GM06990 (cell line): ENCODE measurements at regions not wholly inside any gene's neighbourhood (a gene's known extent, or its start where the extent isn't known, plus 50 kb on each side); places are given as distances from the start of the nearest gene placed in this dataset.

Experiments used
- DNase-seq: peaks from one replicate; pipeline ENCODE4 v3.0.0-alpha.2; 2011; ENCODE audit not compliant: insufficient read length; ENCODE audit errors: extremely low read depth
- H3K27me3 ChIP-seq: replicated peaks from 2 replicates; pipeline ENCODE4 v1.6.0; 2011; ENCODE audit warnings: low read length; ENCODE audit not compliant: control insufficient read depth, insufficient read depth
- H3K36me3 ChIP-seq: 2 replicates; pipeline ENCODE4 v1.5.1; 2011; ENCODE audit warnings: low read length; ENCODE audit not compliant: control insufficient read depth, insufficient read depth
- H3K4me3 ChIP-seq: replicated peaks from 2 replicates; pipeline ENCODE4 v1.5.1; 2011; ENCODE audit warnings: low read depth, mild to moderate bottlenecking, control low read depth, low read length
- TF ChIP-seq, protein P1 (sequence below): IDR thresholded peaks from 2 replicates; pipeline ENCODE4 v1.5.1; 2011; ENCODE audit warnings: low read length, control low read depth, mild to moderate bottlenecking, inconsistent platforms; ENCODE audit not compliant: insufficient read depth, poor library complexity, severe bottlenecking

DNA sequence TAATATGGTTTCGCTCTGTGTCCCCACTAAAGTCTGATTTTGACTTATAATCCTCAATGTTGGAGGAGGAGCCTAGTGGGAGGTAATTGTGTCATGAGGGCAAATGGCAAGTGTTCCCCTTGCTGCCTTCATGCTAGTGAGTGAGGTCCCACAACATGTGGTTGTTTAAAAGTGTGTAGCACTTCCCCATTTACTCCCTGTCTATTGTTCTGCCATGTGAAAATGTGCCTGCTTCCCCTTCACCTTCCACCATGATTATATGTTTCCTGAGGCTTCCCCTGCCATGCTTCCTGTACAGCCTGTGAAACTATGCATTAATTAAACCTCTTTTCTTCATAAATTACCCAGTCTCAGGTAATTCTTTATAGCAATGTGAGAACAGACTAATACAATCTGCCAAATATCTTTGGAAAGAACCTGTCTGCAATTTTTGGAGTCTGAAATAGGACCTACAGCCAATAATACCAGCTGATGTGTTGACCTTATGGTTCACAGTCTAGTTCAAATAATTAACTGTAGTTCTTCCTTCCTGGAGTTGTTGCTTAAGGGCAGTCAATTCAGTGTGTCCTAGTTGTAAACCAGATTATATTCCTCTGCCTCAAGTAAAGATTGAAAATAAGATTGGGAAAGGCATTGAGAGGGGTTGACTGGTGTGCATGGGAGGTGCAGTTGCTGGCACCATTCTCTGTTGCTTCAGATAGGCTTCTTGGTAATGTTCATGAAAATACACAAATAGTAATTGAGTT is 1442.9 kb downstream of the SLITRK1 start:
- H3K4me3 ChIP-seq, result no peak overlapping the region
- no peaks in the 10 kb centered on the region for H3K36me3 ChIP-seq
- DNase-seq, result no peak
- no peaks in the 10 kb centered on the region for H3K27me3 ChIP-seq
- TF ChIP-seq, protein P1, sequence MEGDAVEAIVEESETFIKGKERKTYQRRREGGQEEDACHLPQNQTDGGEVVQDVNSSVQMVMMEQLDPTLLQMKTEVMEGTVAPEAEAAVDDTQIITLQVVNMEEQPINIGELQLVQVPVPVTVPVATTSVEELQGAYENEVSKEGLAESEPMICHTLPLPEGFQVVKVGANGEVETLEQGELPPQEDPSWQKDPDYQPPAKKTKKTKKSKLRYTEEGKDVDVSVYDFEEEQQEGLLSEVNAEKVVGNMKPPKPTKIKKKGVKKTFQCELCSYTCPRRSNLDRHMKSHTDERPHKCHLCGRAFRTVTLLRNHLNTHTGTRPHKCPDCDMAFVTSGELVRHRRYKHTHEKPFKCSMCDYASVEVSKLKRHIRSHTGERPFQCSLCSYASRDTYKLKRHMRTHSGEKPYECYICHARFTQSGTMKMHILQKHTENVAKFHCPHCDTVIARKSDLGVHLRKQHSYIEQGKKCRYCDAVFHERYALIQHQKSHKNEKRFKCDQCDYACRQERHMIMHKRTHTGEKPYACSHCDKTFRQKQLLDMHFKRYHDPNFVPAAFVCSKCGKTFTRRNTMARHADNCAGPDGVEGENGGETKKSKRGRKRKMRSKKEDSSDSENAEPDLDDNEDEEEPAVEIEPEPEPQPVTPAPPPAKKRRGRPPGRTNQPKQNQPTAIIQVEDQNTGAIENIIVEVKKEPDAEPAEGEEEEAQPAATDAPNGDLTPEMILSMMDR, result no peak

DNA sequence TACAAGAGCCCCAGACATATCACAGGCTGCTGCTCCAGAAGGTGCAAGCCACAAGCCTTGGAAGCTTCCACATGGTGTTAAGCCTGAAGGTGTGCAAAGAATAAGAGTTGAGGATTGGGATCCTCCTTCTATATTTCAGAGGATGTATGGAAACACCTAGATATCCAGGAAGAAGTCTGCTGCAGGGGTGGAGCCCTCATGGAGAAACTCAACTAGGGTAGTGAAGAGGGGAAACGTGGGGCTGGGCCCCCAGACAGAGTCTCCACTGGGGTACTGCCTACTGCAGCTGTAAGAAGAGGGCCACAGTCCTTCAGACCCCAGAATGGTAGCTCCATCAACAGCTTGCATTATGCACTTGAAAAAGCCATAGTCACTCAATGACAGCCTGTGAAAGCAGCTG is 1444.0 kb downstream of the SLITRK1 start:
- no peaks in the 10 kb centered on the region for H3K27me3 ChIP-seq
- H3K4me3 ChIP-seq, result no peak overlapping the region
- TF ChIP-seq, protein P1, result no peak
- H3K36me3 ChIP-seq, result no peaks in the 10 kb centered on the region
- no peak for DNase-seq

DNA sequence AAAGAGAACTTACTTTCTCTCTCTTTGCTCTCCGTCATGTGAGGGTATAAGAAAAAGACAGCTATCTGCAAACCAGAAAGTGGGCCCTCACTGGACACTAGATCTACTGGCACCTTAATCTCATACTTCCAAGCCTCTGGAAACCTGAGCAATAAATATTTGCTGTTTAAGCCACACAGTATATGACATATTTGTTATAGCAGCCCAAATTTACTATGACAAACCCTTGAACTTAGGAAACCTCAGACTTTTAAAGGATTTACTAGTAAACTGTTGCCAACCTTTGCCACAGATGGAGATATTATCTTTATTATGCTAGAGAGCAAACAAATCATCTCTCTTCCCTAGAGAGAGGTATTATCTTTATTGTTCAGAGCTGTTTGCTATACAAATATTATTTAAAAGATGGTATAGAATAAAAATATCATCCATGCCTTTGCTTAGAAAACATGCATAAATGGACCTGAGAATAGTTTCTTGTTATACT is 1446.1 kb downstream of the SLITRK1 start:
- no peak for DNase-seq
- TF ChIP-seq, protein P1, result no peak
- no peaks in the 10 kb centered on the region for H3K27me3 ChIP-seq
- no peaks in the 10 kb centered on the region for H3K36me3 ChIP-seq
- H3K4me3 ChIP-seq, result no peak overlapping the region

DNA sequence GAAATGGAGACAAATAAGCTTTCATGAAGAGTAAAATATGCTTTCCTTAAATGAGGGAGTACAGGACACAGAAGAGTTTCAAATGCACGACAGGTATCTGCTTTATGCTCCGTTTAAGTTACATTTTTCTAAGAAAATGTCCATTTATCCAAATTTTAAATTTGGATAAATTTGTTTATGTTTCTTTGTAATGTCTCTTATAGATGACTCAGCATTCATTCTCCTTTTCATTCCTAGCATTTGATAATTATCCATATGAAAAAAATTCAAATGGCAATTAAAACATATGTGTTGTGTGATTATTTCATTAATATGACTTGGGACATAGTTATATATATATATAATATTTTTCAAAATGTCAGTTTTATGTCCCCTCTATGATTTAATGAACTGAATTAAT is 1449.3 kb downstream of the SLITRK1 start:
- TF ChIP-seq, protein P1, result no peak
- Histone ChIP-seq H3K27me3 (no peaks in the 10 kb centered on the region), H3K36me3 (no peaks in the 10 kb centered on the region), H3K4me3 (no peak overlapping the region)
- DNase-seq, result no peak

DNA sequence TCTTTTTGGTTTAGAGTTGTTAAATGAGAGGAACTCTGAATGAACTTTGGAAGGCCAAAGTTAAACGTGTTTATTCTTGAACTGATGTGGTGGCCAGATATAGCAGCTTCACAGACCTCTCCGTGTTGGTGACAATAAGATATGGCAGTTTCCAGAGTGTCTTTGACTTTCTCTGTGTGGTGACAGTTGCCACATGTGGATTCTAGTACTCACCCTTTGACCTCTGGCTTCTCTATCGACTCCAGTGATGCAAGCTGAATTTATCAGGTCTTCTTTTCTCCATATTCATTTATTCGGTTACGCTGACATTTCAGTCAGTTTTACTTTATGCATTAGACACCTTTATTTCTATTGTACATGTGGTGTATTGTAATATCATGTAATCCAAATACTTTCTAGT is 1469.5 kb downstream of the SLITRK1 start:
- no peak for DNase-seq
- TF ChIP-seq, protein P1, result no peak
- Histone ChIP-seq H3K4me3 (no peak overlapping the region), H3K36me3 (no peaks in the 10 kb centered on the region), H3K27me3 (no peaks in the 10 kb centered on the region)
